Fibroblast of lung (primary cell): ENCODE measurements at regions not wholly inside any gene's neighbourhood (a gene's known extent, or its start where the extent isn't known, plus 50 kb on each side); places are given as distances from the start of the nearest gene placed in this dataset.

Source experiments
- DNase-seq, 2 donors: peaks; one replicate each; pipeline versions ENCODE4 v3.0.0 to v3.0.0-alpha.2; 2010; ENCODE audit warnings: low read depth in 2 of 2
- H2AFZ ChIP-seq: 2 replicates; pipeline ENCODE4 v1.5.1; 2012; ENCODE audit warnings: low read length, control low read depth, inconsistent platforms
- H3K27ac ChIP-seq: 2 replicates; pipeline ENCODE4 v1.5.1; 2011; ENCODE audit warnings: low read length, control low read depth; ENCODE audit not compliant: insufficient read depth
- H3K27me3 ChIP-seq: 2 replicates; pipeline ENCODE4 v1.5.1; 2011; ENCODE audit warnings: mild to moderate bottlenecking, low read length; ENCODE audit not compliant: control insufficient read depth, insufficient read depth
- H3K36me3 ChIP-seq: 2 replicates; pipeline ENCODE4 v1.5.1; 2011; ENCODE audit warnings: low read length; ENCODE audit not compliant: control insufficient read depth, insufficient read depth
- H3K4me1 ChIP-seq: 2 replicates; pipeline ENCODE4 v1.5.1; 2011; ENCODE audit warnings: low read length; ENCODE audit not compliant: control insufficient read depth, insufficient read depth; ENCODE audit errors: extremely low read depth
- H3K4me2 ChIP-seq: 2 replicates; pipeline ENCODE4 v1.5.1; 2011; ENCODE audit warnings: low read length, control low read depth; ENCODE audit not compliant: insufficient read depth; ENCODE audit errors: extremely low read depth
- H3K4me3 ChIP-seq, 4 experiments: fragments of 200-600 bp in 1 of 4; sonication (generic) in 1 of 4; replicated peaks in 1 of 4; 2 replicates each; pipeline ENCODE4 v1.5.1; 2011 to 2016; ENCODE audit warnings: low read length in 4 of 4, low read depth in 3 of 4, mild to moderate bottlenecking in 3 of 4, control low read depth in 2 of 4, inconsistent platforms in 1 of 4, mixed read lengths in 1 of 4; ENCODE audit not compliant: insufficient read depth in 1 of 4; ENCODE audit errors: control extremely low read depth in 1 of 4
- H3K79me2 ChIP-seq: 2 replicates; pipeline ENCODE4 v1.5.1; 2012; ENCODE audit warnings: mild to moderate bottlenecking, low read length, inconsistent platforms; ENCODE audit not compliant: control insufficient read depth, insufficient read depth
- H3K9ac ChIP-seq: 2 replicates; pipeline ENCODE4 v1.5.1; 2011; ENCODE audit warnings: mild to moderate bottlenecking, low read length, control low read depth; ENCODE audit not compliant: insufficient read depth
- H3K9me3 ChIP-seq: 2 replicates; pipeline ENCODE4 v1.5.1; 2012; ENCODE audit warnings: low read depth, low read length; ENCODE audit not compliant: control insufficient read depth, insufficient read depth
- H4K20me1 ChIP-seq: 2 replicates; pipeline ENCODE4 v1.5.1; 2011; ENCODE audit warnings: low read length; ENCODE audit not compliant: control insufficient read depth, insufficient read depth; ENCODE audit errors: extremely low read depth
- EZH2 ChIP-seq: IDR thresholded peaks from 2 replicates; pipeline ENCODE4 v1.5.1; 2012; ENCODE audit warnings: low read length, control low read depth, mild to moderate bottlenecking; ENCODE audit errors: missing control alignments
- TF ChIP-seq, protein P1 (sequence below), 2 donors: IDR thresholded peaks in 1 of 2; conservative IDR thresholded peaks in 1 of 2; 1 replicate in 1 of 2; 2 replicates in 1 of 2; pipeline ENCODE4 v1.5.1; 2011 to 2012; ENCODE audit warnings: low read length in 2 of 2, control low read depth in 1 of 2, inconsistent platforms in 1 of 2, low read depth in 1 of 2, mild to moderate bottlenecking in 1 of 2

DNA sequence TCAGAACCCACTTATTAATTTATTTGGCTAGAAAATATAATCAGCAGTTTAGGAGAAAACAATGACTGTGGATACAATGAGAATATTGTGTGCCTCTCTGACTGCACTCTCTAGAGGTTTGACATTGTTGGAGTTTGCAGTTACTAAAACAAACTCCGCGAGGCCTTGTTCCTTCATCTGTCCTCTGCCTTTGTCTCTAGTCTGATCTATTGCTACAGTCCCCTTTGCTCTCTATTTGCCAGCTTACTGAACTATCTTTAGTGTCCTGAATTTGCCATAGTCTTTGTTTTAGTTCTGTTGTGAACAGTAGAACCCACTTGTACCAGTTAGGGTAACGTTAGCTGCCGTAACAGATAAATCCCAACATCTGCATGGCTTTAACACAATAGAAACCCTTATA lies 81.4 kb upstream of the RPS6KA3 start:
- Histone ChIP-seq H3K79me2 (no peaks in the 10 kb centered on the region), H3K27ac (no peak overlapping the region), H3K4me3 (no peak overlapping the region), H3K9me3 (no peaks in the 10 kb centered on the region), H4K20me1 (no peaks in the 10 kb centered on the region), H2AFZ (no peak overlapping the region), H3K4me2 (no peak overlapping the region), H3K27me3 (no peaks in the 10 kb centered on the region), H3K4me1 (no peaks in the 10 kb centered on the region), H3K9ac (no peak overlapping the region), H3K36me3 (no peaks in the 10 kb centered on the region)
- no peak for DNase-seq
- TF ChIP-seq EZH2, result no peak
- TF ChIP-seq, protein P1, sequence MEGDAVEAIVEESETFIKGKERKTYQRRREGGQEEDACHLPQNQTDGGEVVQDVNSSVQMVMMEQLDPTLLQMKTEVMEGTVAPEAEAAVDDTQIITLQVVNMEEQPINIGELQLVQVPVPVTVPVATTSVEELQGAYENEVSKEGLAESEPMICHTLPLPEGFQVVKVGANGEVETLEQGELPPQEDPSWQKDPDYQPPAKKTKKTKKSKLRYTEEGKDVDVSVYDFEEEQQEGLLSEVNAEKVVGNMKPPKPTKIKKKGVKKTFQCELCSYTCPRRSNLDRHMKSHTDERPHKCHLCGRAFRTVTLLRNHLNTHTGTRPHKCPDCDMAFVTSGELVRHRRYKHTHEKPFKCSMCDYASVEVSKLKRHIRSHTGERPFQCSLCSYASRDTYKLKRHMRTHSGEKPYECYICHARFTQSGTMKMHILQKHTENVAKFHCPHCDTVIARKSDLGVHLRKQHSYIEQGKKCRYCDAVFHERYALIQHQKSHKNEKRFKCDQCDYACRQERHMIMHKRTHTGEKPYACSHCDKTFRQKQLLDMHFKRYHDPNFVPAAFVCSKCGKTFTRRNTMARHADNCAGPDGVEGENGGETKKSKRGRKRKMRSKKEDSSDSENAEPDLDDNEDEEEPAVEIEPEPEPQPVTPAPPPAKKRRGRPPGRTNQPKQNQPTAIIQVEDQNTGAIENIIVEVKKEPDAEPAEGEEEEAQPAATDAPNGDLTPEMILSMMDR (conservative IDR thresholded peaks at IDR 0.05 in 1 of 2, IDR thresholded peaks at IDR 0.05 in 1 of 2; ENCODE audit: low read depth in 1 of 2, low read length in 2 of 2), result no peak

DNA sequence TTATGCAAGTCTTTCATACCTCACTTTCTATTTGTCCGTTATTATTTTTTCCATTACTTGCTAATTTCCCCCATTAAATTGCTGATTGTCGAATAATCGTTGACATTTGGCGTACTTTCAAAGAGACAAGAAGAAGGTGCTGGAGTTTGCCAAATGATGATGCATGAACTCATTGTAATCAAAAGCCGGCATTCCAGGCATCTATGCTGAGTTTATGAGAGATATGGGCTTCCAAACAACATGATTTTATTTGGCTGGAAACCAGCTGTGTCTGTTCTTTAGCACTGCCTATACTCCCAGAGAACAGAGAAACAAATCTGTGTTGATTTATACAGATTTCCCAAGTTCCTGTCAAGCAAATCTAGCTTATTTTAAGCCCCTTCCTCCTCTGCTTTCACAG lies 80.8 kb upstream of the RPS6KA3 start:
- H3K4me1 ChIP-seq, result no peaks in the 10 kb centered on the region
- H3K9ac ChIP-seq, result no peak overlapping the region
- no peaks in the 10 kb centered on the region for H4K20me1 ChIP-seq
- H3K79me2 ChIP-seq, result no peaks in the 10 kb centered on the region
- peak; percentile 33 to 53 for DNase-seq
- no peaks in the 10 kb centered on the region for H3K36me3 ChIP-seq
- H2AFZ ChIP-seq, result no peak overlapping the region
- no peak overlapping the region for H3K4me2 ChIP-seq
- TF ChIP-seq, protein P1 (conservative IDR thresholded peaks at IDR 0.05 in 1 of 2, IDR thresholded peaks at IDR 0.05 in 1 of 2; ENCODE audit: low read depth in 1 of 2, low read length in 2 of 2), result no peak
- TF ChIP-seq EZH2, result no peak
- no peaks in the 10 kb centered on the region for H3K27me3 ChIP-seq
- no peak overlapping the region for H3K27ac ChIP-seq
- no peak overlapping the region for H3K4me3 ChIP-seq
- no peaks in the 10 kb centered on the region for H3K9me3 ChIP-seq

- H3K4me1 ChIP-seq, result no peaks in the 10 kb centered on the region
- no peak for TF ChIP-seq EZH2
- TF ChIP-seq, protein P1 (conservative IDR thresholded peaks at IDR 0.05 in 1 of 2, IDR thresholded peaks at IDR 0.05 in 1 of 2; ENCODE audit: low read depth in 1 of 2, low read length in 2 of 2), result no peak
- no peak overlapping the region for H3K4me2 ChIP-seq
- H3K36me3 ChIP-seq, result no peaks in the 10 kb centered on the region
- H3K4me3 ChIP-seq, result no peak overlapping the region
- no peak overlapping the region for H3K9ac ChIP-seq
- no peak overlapping the region for H3K27ac ChIP-seq
- H2AFZ ChIP-seq, result no peak overlapping the region
- H4K20me1 ChIP-seq, result no peaks in the 10 kb centered on the region
- H3K27me3 ChIP-seq, result no peaks in the 10 kb centered on the region
- H3K79me2 ChIP-seq, result no peaks in the 10 kb centered on the region
- DNase-seq, result no peak
- H3K9me3 ChIP-seq, result no peaks in the 10 kb centered on the region
Observed at GRCh38 chrX:20333672-20334071, 67.0 kb upstream of the RPS6KA3 start.
